ENCODE measurements at regions not wholly inside any gene's neighbourhood (a gene's known extent, or its start where the extent isn't known, plus 50 kb on each side); places are given as distances from the start of the nearest gene placed in this dataset.

DNA sequence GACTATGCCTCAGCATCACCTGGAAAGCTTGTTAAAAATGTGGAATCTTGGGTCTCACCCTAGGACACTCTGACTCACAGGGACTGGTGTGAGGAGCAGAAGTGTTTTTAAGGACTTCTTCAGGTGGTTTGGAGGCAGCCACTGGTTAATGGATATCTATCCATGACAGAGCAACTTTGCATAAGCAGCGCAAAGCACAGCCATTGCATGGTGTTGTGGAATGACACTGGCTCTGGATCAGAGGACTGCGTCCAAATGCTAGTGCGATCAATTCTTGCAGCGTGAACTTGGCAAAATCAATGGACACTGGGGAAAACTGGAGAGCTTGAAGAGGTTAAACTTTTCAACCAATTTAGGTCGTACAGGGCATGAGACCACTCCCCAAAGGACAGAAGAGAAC, 116.8 kb upstream of the FAM78B start:
- DNase-seq: no peak
- H3K9me3 ChIP-seq (ENCODE audit: control extremely low read depth in 1 of 5, control insufficient read depth in 4 of 5, insufficient read depth in 2 of 5, low read depth in 1 of 5, low read length in 4 of 5): no peaks in the 10 kb centered on the region
- 95% methylated on average over 5 of the region's 5 CpGs for WGBS (ENCODE audit: insufficient coverage)
- H3K27me3 ChIP-seq (replicated peaks in 2 of 5; ENCODE audit: control insufficient read depth in 4 of 5, insufficient read depth in 5 of 5, low read length in 4 of 5): peaks cover 0 to 2% (median 0%) of the 10 kb centered on the region in 5 experiments
- no peak overlapping the region for H3K27ac ChIP-seq (ENCODE audit: insufficient read depth in 1 of 2, low read depth in 1 of 2, low read length in 2 of 2, poor library complexity in 1 of 2, severe bottlenecking in 2 of 2)
- no peaks in the 10 kb centered on the region for H3K4me1 ChIP-seq (ENCODE audit: control extremely low read depth in 1 of 4, control insufficient read depth in 4 of 4, insufficient read depth in 4 of 4, low read length in 3 of 4)
- ChIA-PET POLR2A (no interaction called here), CTCF (no interaction called here)
- no peak overlapping the region for H3K4me3 ChIP-seq (ENCODE audit: control insufficient read depth in 1 of 7, extremely low read depth in 1 of 7, insufficient read depth in 4 of 7, low read depth in 2 of 7, low read length in 6 of 7)
- no peaks in the 10 kb centered on the region for H3K36me3 ChIP-seq (ENCODE audit: control insufficient read depth in 4 of 4, insufficient read depth in 4 of 4, low read length in 3 of 4)

- 90% methylated on average over 3 of the region's 4 CpGs for WGBS (ENCODE audit: insufficient coverage)
- DNase-seq: no peak
- Histone ChIP-seq H3K4me3 (ENCODE audit: control insufficient read depth in 1 of 7, extremely low read depth in 1 of 7, insufficient read depth in 4 of 7, low read depth in 2 of 7, low read length in 6 of 7) (no peak overlapping the region), H3K27ac (ENCODE audit: insufficient read depth in 1 of 2, low read depth in 1 of 2, low read length in 2 of 2, poor library complexity in 1 of 2, severe bottlenecking in 2 of 2) (no peak overlapping the region), H3K4me1 (ENCODE audit: control extremely low read depth in 1 of 4, control insufficient read depth in 4 of 4, insufficient read depth in 4 of 4, low read length in 3 of 4) (no peaks in the 10 kb centered on the region), H3K27me3 (replicated peaks in 2 of 5; ENCODE audit: control insufficient read depth in 4 of 5, insufficient read depth in 5 of 5, low read length in 4 of 5) (peaks cover 0 to 2% (median 0%) of the 10 kb centered on the region in 5 experiments), H3K36me3 (ENCODE audit: control insufficient read depth in 4 of 4, insufficient read depth in 4 of 4, low read length in 3 of 4) (no peaks in the 10 kb centered on the region), H3K9me3 (ENCODE audit: control extremely low read depth in 1 of 5, control insufficient read depth in 4 of 5, insufficient read depth in 2 of 5, low read depth in 1 of 5, low read length in 4 of 5) (no peaks in the 10 kb centered on the region)
- POLR2A ChIA-PET: no interaction called here
- CTCF ChIA-PET: no interaction called here
These were observed 122.7 kb upstream of the FAM78B start for GRCh38 chr1:166289309-166290050.

DNA sequence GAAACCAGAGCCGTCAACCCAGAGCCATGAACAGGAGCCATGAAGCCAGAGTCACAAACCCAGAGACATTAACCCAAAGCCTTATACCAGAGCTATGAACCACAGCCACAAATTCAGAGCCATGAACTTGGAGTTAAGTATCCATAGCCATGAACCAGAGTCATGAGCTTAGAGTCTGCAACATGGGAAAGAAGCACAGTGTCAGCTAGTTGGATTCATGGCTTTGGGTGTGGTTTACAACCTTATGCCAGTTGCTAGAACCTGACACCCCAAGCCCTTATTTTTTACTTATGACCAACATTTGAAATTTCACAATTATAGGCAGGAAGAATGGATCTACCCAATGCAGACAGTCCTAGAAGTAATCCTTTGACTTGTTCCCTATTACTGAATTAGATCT, 128.9 kb upstream of the FAM78B start:
- Histone ChIP-seq H3K4me3 (ENCODE audit: control insufficient read depth in 1 of 7, extremely low read depth in 1 of 7, insufficient read depth in 4 of 7, low read depth in 2 of 7, low read length in 6 of 7) (no peak overlapping the region), H3K4me1 (ENCODE audit: control extremely low read depth in 1 of 4, control insufficient read depth in 4 of 4, insufficient read depth in 4 of 4, low read length in 3 of 4) (no peaks in the 10 kb centered on the region), H3K36me3 (ENCODE audit: control insufficient read depth in 4 of 4, insufficient read depth in 4 of 4, low read length in 3 of 4) (no peaks in the 10 kb centered on the region), H3K27ac (ENCODE audit: insufficient read depth in 1 of 2, low read depth in 1 of 2, low read length in 2 of 2, poor library complexity in 1 of 2, severe bottlenecking in 2 of 2) (no peak overlapping the region), H3K27me3 (replicated peaks in 2 of 5; ENCODE audit: control insufficient read depth in 4 of 5, insufficient read depth in 5 of 5, low read length in 4 of 5) (no peaks in the 10 kb centered on the region), H3K9me3 (ENCODE audit: control extremely low read depth in 1 of 5, control insufficient read depth in 4 of 5, insufficient read depth in 2 of 5, low read depth in 1 of 5, low read length in 4 of 5) (no peaks in the 10 kb centered on the region)
- no peak for DNase-seq
- WGBS (ENCODE audit: insufficient coverage): no CpG with 5 or more reads among the region's 1 CpG
- POLR2A ChIA-PET: no interaction called here
- CTCF ChIA-PET: no interaction called here

- Histone ChIP-seq H3K9me3 (ENCODE audit: control extremely low read depth in 1 of 5, control insufficient read depth in 4 of 5, insufficient read depth in 2 of 5, low read depth in 1 of 5, low read length in 4 of 5) (no peaks in the 10 kb centered on the region), H3K27ac (ENCODE audit: insufficient read depth in 1 of 2, low read depth in 1 of 2, low read length in 2 of 2, poor library complexity in 1 of 2, severe bottlenecking in 2 of 2) (no peak overlapping the region), H3K4me1 (ENCODE audit: control extremely low read depth in 1 of 4, control insufficient read depth in 4 of 4, insufficient read depth in 4 of 4, low read length in 3 of 4) (no peaks in the 10 kb centered on the region), H3K36me3 (ENCODE audit: control insufficient read depth in 4 of 4, insufficient read depth in 4 of 4, low read length in 3 of 4) (no peaks in the 10 kb centered on the region), H3K27me3 (replicated peaks in 2 of 5; ENCODE audit: control insufficient read depth in 4 of 5, insufficient read depth in 5 of 5, low read length in 4 of 5) (no peaks in the 10 kb centered on the region), H3K4me3 (ENCODE audit: control insufficient read depth in 1 of 7, extremely low read depth in 1 of 7, insufficient read depth in 4 of 7, low read depth in 2 of 7, low read length in 6 of 7) (no peak overlapping the region)
- WGBS (ENCODE audit: insufficient coverage): 85% methylated on average over 1 of the region's 1 CpG
- no peak for DNase-seq
- ChIA-PET CTCF (no interaction called here), POLR2A (no interaction called here)
These were observed 131.2 kb upstream of the FAM78B start for GRCh38 chr1:166297993-166298392.

GRCh38 chr1:166300767-166301166, 134.0 kb upstream of the FAM78B start:
- ChIA-PET CTCF (no interaction called here), POLR2A (no interaction called here)
- no peak for DNase-seq
- no peaks in the 10 kb centered on the region for H3K4me1 ChIP-seq (ENCODE audit: control extremely low read depth in 1 of 4, control insufficient read depth in 4 of 4, insufficient read depth in 4 of 4, low read length in 3 of 4)
- H3K36me3 ChIP-seq (ENCODE audit: control insufficient read depth in 4 of 4, insufficient read depth in 4 of 4, low read length in 3 of 4): no peaks in the 10 kb centered on the region
- H3K9me3 ChIP-seq (ENCODE audit: control extremely low read depth in 1 of 5, control insufficient read depth in 4 of 5, insufficient read depth in 2 of 5, low read depth in 1 of 5, low read length in 4 of 5): no peaks in the 10 kb centered on the region
- no peak overlapping the region for H3K27ac ChIP-seq (ENCODE audit: insufficient read depth in 1 of 2, low read depth in 1 of 2, low read length in 2 of 2, poor library complexity in 1 of 2, severe bottlenecking in 2 of 2)
- no peaks in the 10 kb centered on the region for H3K27me3 ChIP-seq (replicated peaks in 2 of 5; ENCODE audit: control insufficient read depth in 4 of 5, insufficient read depth in 5 of 5, low read length in 4 of 5)
- WGBS (ENCODE audit: insufficient coverage): 100% methylated on average over 4 of the region's 5 CpGs
- H3K4me3 ChIP-seq (ENCODE audit: control insufficient read depth in 1 of 7, extremely low read depth in 1 of 7, insufficient read depth in 4 of 7, low read depth in 2 of 7, low read length in 6 of 7): no peak overlapping the region

GRCh38 chr1:166302989-166303758, 136.4 kb upstream of the FAM78B start:
- DNase-seq: no peak
- Histone ChIP-seq H3K4me1 (ENCODE audit: control extremely low read depth in 1 of 4, control insufficient read depth in 4 of 4, insufficient read depth in 4 of 4, low read length in 3 of 4) (no peaks in the 10 kb centered on the region), H3K27me3 (replicated peaks in 2 of 5; ENCODE audit: control insufficient read depth in 4 of 5, insufficient read depth in 5 of 5, low read length in 4 of 5) (no peaks in the 10 kb centered on the region), H3K27ac (ENCODE audit: insufficient read depth in 1 of 2, low read depth in 1 of 2, low read length in 2 of 2, poor library complexity in 1 of 2, severe bottlenecking in 2 of 2) (no peak overlapping the region), H3K36me3 (ENCODE audit: control insufficient read depth in 4 of 4, insufficient read depth in 4 of 4, low read length in 3 of 4) (no peaks in the 10 kb centered on the region), H3K4me3 (ENCODE audit: control insufficient read depth in 1 of 7, extremely low read depth in 1 of 7, insufficient read depth in 4 of 7, low read depth in 2 of 7, low read length in 6 of 7) (no peak overlapping the region), H3K9me3 (ENCODE audit: control extremely low read depth in 1 of 5, control insufficient read depth in 4 of 5, insufficient read depth in 2 of 5, low read depth in 1 of 5, low read length in 4 of 5) (no peaks in the 10 kb centered on the region)
- WGBS (ENCODE audit: insufficient coverage): 82% methylated on average over 6 of the region's 7 CpGs
- POLR2A ChIA-PET: no interaction called here
- CTCF ChIA-PET: no interaction called here

DNA sequence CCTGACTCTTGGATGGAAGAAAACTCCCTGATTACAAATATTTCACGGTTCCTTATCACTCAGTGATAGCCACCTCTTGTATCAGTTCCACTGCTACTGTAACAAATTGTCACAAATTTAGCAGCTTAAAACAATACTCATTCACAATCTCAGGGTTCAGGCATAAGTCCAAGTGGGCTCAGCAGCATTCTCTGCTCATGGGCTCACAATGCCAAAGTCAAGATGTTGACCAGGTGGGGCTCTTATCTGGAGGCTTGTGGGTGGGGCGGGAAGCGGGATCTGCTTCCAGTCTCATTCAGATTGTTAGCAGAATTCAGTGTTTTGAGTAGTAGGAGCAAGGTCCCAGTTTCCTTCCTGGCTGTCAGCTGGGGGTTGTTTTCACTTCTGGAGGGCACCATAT, 137.3 kb upstream of the FAM78B start:
- ChIA-PET CTCF (no interaction called here), POLR2A (no interaction called here)
- H3K9me3 ChIP-seq (ENCODE audit: control extremely low read depth in 1 of 5, control insufficient read depth in 4 of 5, insufficient read depth in 2 of 5, low read depth in 1 of 5, low read length in 4 of 5): no peaks in the 10 kb centered on the region
- DNase-seq: no peak
- H3K4me3 ChIP-seq (ENCODE audit: control insufficient read depth in 1 of 7, extremely low read depth in 1 of 7, insufficient read depth in 4 of 7, low read depth in 2 of 7, low read length in 6 of 7): no peak overlapping the region
- 100% methylated on average over 1 of the region's 3 CpGs for WGBS (ENCODE audit: insufficient coverage)
- no peaks in the 10 kb centered on the region for H3K4me1 ChIP-seq (ENCODE audit: control extremely low read depth in 1 of 4, control insufficient read depth in 4 of 4, insufficient read depth in 4 of 4, low read length in 3 of 4)
- no peaks in the 10 kb centered on the region for H3K27me3 ChIP-seq (replicated peaks in 2 of 5; ENCODE audit: control insufficient read depth in 4 of 5, insufficient read depth in 5 of 5, low read length in 4 of 5)
- no peaks in the 10 kb centered on the region for H3K36me3 ChIP-seq (ENCODE audit: control insufficient read depth in 4 of 4, insufficient read depth in 4 of 4, low read length in 3 of 4)
- no peak overlapping the region for H3K27ac ChIP-seq (ENCODE audit: insufficient read depth in 1 of 2, low read depth in 1 of 2, low read length in 2 of 2, poor library complexity in 1 of 2, severe bottlenecking in 2 of 2)
